Hepatocyte (in vitro differentiated cells): ENCODE measurements at regions not wholly inside any gene's neighbourhood (a gene's known extent, or its start where the extent isn't known, plus 50 kb on each side); places are given as distances from the start of the nearest gene placed in this dataset.
"Not testable (repeated sequence)": the region's sequence is repeated elsewhere in the genome, so short reads cannot be mapped to it uniquely, and the experiment has no call there.

Experiments
- DNase-seq: peaks from one replicate; pipeline ENCODE4 v3.0.0-alpha.2; 2016; ENCODE audit warnings: low spot score
- H2AFZ ChIP-seq: fragments of 200-600 bp; sonication (generic); 2 replicates; pipeline ENCODE4 v1.6.0; 2016; ENCODE audit warnings: antibody characterized with exemption, mild to moderate bottlenecking
- H3K27ac ChIP-seq: fragments of 200-600 bp; sonication (generic); 2 replicates; pipeline ENCODE4 v1.5.1; 2016; ENCODE audit warnings: mild to moderate bottlenecking
- H3K27me3 ChIP-seq: fragments of 200-600 bp; sonication (generic); 2 replicates; pipeline ENCODE4 v1.6.1; 2016
- H3K36me3 ChIP-seq: fragments of 200-600 bp; sonication (generic); replicated peaks from 2 replicates; pipeline ENCODE4 v1.5.1; 2016; ENCODE audit warnings: low read depth; ENCODE audit not compliant: insufficient read depth
- H3K4me1 ChIP-seq: fragments of 200-600 bp; sonication (generic); 2 replicates; pipeline ENCODE4 v1.5.1; 2016; ENCODE audit warnings: mild to moderate bottlenecking, moderate library complexity; ENCODE audit not compliant: insufficient read depth
- H3K4me2 ChIP-seq: fragments of 200-600 bp; sonication (generic); 2 replicates; pipeline ENCODE4 v1.6.0; 2016
- H3K4me3 ChIP-seq: fragments of 200-600 bp; sonication (generic); 2 replicates; pipeline ENCODE4 v1.5.1; 2016; ENCODE audit warnings: mild to moderate bottlenecking
- H3K79me2 ChIP-seq: fragments of 200-600 bp; sonication (generic); 2 replicates; pipeline ENCODE4 v1.6.0; 2017; ENCODE audit warnings: mild to moderate bottlenecking
- H3K9me2 ChIP-seq: fragments of 200-600 bp; sonication (generic); replicated peaks from 2 replicates; pipeline ENCODE4 v1.6.0; 2017; ENCODE audit warnings: mild to moderate bottlenecking; ENCODE audit not compliant: insufficient read depth
- H3K9me3 ChIP-seq: fragments of 200-600 bp; sonication (generic); 2 replicates; pipeline ENCODE4 v1.5.1; 2016; ENCODE audit warnings: low read depth, mild to moderate bottlenecking
- H4K20me1 ChIP-seq: fragments of 200-600 bp; sonication (generic); 2 replicates; pipeline ENCODE4 v1.6.0; 2016; ENCODE audit warnings: mild to moderate bottlenecking; ENCODE audit not compliant: insufficient read depth, poor library complexity, severe bottlenecking
- EZH2 ChIP-seq: fragments of 200-600 bp; sonication (generic); IDR thresholded peaks from 2 replicates; pipeline ENCODE4 v1.6.1; 2016; ENCODE audit warnings: antibody characterized with exemption, mild to moderate bottlenecking, borderline replicate concordance
- EZH2phosphoT487 ChIP-seq: fragments of 200-600 bp; sonication (generic); IDR thresholded peaks from one replicate; pipeline ENCODE4 v1.6.1; 2018; ENCODE audit warnings: antibody characterized with exemption, mild to moderate bottlenecking, low read depth, moderate library complexity; ENCODE audit not compliant: unreplicated experiment, severe bottlenecking
- whole genome bisulfite sequencing: methylation state at CpG from one replicate; pipeline ENCODE4 v1.1.6; 2016; ENCODE audit warnings: low lambda C conversion rate; ENCODE audit errors: missing lambda C conversion rate; 5-methylcytosine and 5-hydroxymethylcytosine counted together
- TF ChIP-seq, protein P1 (sequence below): fragments of 200-600 bp; sonication (generic); IDR thresholded peaks from 2 replicates; pipeline ENCODE4 v1.5.1; 2016; ENCODE audit warnings: antibody characterized with exemption, mild to moderate bottlenecking; ENCODE audit not compliant: poor library complexity

DNA sequence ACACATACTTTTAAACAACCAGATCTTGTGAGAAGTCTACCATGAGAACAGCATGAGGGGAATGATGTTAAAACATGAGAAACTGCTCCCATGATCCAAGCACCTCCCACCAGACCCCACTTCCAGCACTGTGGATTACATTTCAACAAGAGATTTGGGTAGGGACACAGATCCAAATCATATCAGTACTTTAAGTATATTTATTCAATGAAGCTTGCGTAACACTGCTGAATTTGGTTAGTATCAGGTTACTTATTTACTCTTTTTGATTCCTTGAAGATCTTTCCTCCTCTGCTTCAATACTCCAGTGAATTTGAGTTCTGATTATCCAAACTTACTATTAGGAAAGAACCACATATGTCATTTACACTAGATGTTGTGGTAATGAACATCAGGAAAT, 418.6 kb downstream of the PIK3C3 start:
- H3K36me3 ChIP-seq, result no peaks in the 10 kb centered on the region
- TF ChIP-seq EZH2 (no peak), EZH2phosphoT487 (no peak)
- TF ChIP-seq, protein P1, sequence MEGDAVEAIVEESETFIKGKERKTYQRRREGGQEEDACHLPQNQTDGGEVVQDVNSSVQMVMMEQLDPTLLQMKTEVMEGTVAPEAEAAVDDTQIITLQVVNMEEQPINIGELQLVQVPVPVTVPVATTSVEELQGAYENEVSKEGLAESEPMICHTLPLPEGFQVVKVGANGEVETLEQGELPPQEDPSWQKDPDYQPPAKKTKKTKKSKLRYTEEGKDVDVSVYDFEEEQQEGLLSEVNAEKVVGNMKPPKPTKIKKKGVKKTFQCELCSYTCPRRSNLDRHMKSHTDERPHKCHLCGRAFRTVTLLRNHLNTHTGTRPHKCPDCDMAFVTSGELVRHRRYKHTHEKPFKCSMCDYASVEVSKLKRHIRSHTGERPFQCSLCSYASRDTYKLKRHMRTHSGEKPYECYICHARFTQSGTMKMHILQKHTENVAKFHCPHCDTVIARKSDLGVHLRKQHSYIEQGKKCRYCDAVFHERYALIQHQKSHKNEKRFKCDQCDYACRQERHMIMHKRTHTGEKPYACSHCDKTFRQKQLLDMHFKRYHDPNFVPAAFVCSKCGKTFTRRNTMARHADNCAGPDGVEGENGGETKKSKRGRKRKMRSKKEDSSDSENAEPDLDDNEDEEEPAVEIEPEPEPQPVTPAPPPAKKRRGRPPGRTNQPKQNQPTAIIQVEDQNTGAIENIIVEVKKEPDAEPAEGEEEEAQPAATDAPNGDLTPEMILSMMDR, result no peak
- H3K4me2 ChIP-seq, result no peak overlapping the region
- no peaks in the 10 kb centered on the region for H4K20me1 ChIP-seq
- no peaks in the 10 kb centered on the region for H3K9me3 ChIP-seq
- no peaks in the 10 kb centered on the region for H3K9me2 ChIP-seq
- no peak overlapping the region for H2AFZ ChIP-seq
- no peak overlapping the region for H3K27ac ChIP-seq
- no peaks in the 10 kb centered on the region for H3K79me2 ChIP-seq
- no peaks in the 10 kb centered on the region for H3K4me1 ChIP-seq
- no peak overlapping the region for H3K4me3 ChIP-seq
- WGBS, result 86% methylated on average over 1 of the region's 1 CpG
- no peaks in the 10 kb centered on the region for H3K27me3 ChIP-seq
- no peak for DNase-seq

DNA sequence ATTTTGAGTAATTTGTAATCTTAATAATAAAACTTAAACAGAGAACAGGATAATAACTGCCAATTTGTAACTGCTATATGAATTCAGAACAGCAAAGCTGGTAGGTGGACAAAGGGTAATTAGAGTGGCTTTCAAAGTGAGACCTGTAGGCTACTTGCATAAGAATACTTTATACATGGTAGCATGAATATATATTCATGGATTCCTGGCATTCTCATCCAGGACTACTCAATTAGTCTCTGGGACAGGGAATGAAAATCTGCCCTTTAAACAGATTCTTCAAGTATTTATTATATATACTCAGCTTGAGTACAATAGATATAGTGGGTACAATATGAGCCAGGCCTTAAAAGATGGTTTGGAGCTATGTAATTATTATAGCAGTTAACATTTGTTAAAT, 419.9 kb downstream of the PIK3C3 start:
- no peaks in the 10 kb centered on the region for H3K4me1 ChIP-seq
- no peaks in the 10 kb centered on the region for H3K9me3 ChIP-seq
- no peak overlapping the region for H3K27ac ChIP-seq
- H3K79me2 ChIP-seq, result no peaks in the 10 kb centered on the region
- no peaks in the 10 kb centered on the region for H4K20me1 ChIP-seq
- H3K36me3 ChIP-seq, result no peaks in the 10 kb centered on the region
- no peak overlapping the region for H2AFZ ChIP-seq
- H3K4me2 ChIP-seq, result no peak overlapping the region
- no peak overlapping the region for H3K4me3 ChIP-seq
- no peaks in the 10 kb centered on the region for H3K9me2 ChIP-seq
- no peak for DNase-seq
- H3K27me3 ChIP-seq, result no peaks in the 10 kb centered on the region
- no peak for TF ChIP-seq EZH2
- TF ChIP-seq EZH2phosphoT487, result no peak
- TF ChIP-seq, protein P1, result no peak

DNA sequence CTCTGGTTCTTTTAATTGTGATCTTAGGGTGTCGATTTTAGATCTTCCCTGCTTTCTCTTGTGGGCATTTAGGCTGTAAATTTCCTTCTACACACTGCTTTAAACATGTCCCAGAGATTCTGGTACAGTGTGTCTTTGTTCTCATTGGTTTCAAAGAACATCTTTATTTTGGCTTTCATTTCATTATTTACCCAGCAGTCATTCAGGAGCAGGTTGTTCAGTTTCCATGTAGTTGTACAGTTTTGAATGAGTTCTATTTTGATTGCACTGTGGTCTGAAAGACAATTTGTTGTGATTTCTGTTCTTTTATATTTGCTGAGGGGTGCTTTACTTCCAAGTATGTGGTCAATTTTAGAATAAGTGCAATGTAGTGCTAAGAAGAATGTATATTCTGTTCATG, 423.8 kb downstream of the PIK3C3 start:
- not testable (repeated sequence) for DNase-seq, H3K4me1 ChIP-seq, H3K79me2 ChIP-seq, H3K27ac ChIP-seq, H2AFZ ChIP-seq, H3K4me2 ChIP-seq, H3K9me2 ChIP-seq, H3K27me3 ChIP-seq, H3K36me3 ChIP-seq, H3K9me3 ChIP-seq, H4K20me1 ChIP-seq, H3K4me3 ChIP-seq
- WGBS, result 85% methylated on average over 1 of the region's 1 CpG

DNA sequence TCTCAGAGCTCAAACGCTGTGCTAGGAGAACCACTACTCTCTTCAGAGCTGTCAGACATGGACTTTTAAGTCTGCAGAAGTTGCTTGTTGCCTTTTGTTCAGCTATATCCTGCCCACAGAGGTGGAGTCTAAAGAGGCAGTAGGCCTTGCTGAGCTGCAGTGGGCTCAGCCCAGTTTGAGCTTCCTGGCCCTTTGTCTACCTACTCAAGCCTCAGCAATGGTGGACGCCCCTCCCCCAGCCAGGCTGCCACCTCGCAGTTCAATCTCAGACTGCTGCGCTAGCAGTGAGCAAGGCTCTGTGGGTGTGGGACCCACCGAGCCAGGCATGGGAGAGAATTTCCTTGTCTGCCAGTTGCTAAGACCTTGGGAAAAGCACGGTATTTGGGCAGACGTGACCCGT, 426.2 kb downstream of the PIK3C3 start:
- not testable (repeated sequence) for H3K4me3 ChIP-seq, H3K4me2 ChIP-seq, H3K27ac ChIP-seq, H3K36me3 ChIP-seq, H3K27me3 ChIP-seq, H3K9me3 ChIP-seq, H3K9me2 ChIP-seq, H3K4me1 ChIP-seq, H3K79me2 ChIP-seq, H2AFZ ChIP-seq, H4K20me1 ChIP-seq, DNase-seq
- WGBS, result 93% methylated on average over 8 of the region's 8 CpGs

DNA sequence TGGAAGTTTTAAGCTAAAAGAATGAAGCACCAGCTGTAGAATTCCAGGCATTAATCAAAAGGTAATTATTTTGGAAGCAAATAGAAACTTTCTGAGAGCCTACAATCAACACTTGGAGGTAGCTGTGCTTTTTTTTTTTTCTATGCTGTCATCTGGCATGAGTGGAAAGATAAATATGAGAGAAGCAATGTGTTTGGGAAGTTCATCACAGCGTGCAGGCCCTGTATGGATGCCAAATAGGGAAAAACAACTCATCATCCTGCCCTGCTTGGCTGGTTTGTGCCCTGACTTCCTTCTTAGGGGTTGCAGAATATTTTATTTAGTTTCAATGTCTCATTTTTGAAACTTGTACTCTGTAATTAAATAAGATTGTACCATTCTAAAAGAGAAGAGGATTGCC, 437.4 kb downstream of the PIK3C3 start:
- WGBS, result 81% methylated on average over 1 of the region's 1 CpG
- H2AFZ ChIP-seq, result no peak overlapping the region
- TF ChIP-seq EZH2 (no peak), EZH2phosphoT487 (no peak)
- TF ChIP-seq, protein P1, result no peak

More for the DNA sequence above, 437.4 kb downstream of the PIK3C3 start:
- H3K79me2 ChIP-seq, result no peaks in the 10 kb centered on the region
- no peaks in the 10 kb centered on the region for H3K9me2 ChIP-seq
- H3K27me3 ChIP-seq, result no peaks in the 10 kb centered on the region
- no peaks in the 10 kb centered on the region for H3K36me3 ChIP-seq
- no peak overlapping the region for H3K4me3 ChIP-seq
- no peaks in the 10 kb centered on the region for H3K9me3 ChIP-seq
- no peaks in the 10 kb centered on the region for H3K4me1 ChIP-seq
- H3K4me2 ChIP-seq, result no peak overlapping the region
- H3K27ac ChIP-seq, result no peak overlapping the region
- no peaks in the 10 kb centered on the region for H4K20me1 ChIP-seq
- DNase-seq, result no peak
